Astrocyte (in vitro differentiated cells and primary cell): ENCODE measurements at regions not wholly inside any gene's neighbourhood (a gene's known extent, or its start where the extent isn't known, plus 50 kb on each side); places are given as distances from the start of the nearest gene placed in this dataset.

Source experiments
- CTCF ChIP-seq: IDR thresholded peaks from 2 replicates; pipeline ENCODE4 v1.5.1; 2011; ENCODE audit warnings: low read depth, mild to moderate bottlenecking, inconsistent platforms, low read length, moderate library complexity; ENCODE audit not compliant: insufficient read depth
- EZH2 ChIP-seq: IDR thresholded peaks from 2 replicates; pipeline ENCODE4 v1.6.1; 2012; ENCODE audit warnings: mild to moderate bottlenecking, low read length, inconsistent platforms; ENCODE audit not compliant: insufficient read depth

GRCh38 chr3:157775446-157775845, 272.2 kb upstream of the VEPH1 start:
- TF ChIP-seq CTCF, result no peak
- no peak for TF ChIP-seq EZH2
